SU-DHL-6 (cell line): ENCODE measurements at regions not wholly inside any gene's neighbourhood (a gene's known extent, or its start where the extent isn't known, plus 50 kb on each side); places are given as distances from the start of the nearest gene placed in this dataset.

Source experiments
- H2AFZ ChIP-seq: fragments of 200-600 bp; sonication (generic); 2 replicates; pipeline ENCODE4 v1.6.1; 2014; ENCODE audit warnings: low read depth, mild to moderate bottlenecking, moderate library complexity, mixed read lengths, antibody characterized with exemption, low read length; ENCODE audit not compliant: severe bottlenecking
- H3F3A ChIP-seq: fragments of 200-600 bp; shearing (Covaris generic); 2 replicates; pipeline ENCODE4 v1.6.0; 2016; ENCODE audit warnings: antibody characterized with exemption, mild to moderate bottlenecking; ENCODE audit not compliant: insufficient read depth
- H3K27ac ChIP-seq: fragments of 200-600 bp; sonication (generic); 2 replicates; pipeline ENCODE4 v1.5.1; 2016; ENCODE audit warnings: low read depth, mild to moderate bottlenecking, low read length, moderate library complexity, mixed read lengths
- H3K27me3 ChIP-seq: fragments of 200-600 bp; sonication (generic), shearing (Covaris generic); 2 replicates; pipeline ENCODE4 v1.6.0; 2014; ENCODE audit warnings: mild to moderate bottlenecking, low read length
- H3K36me3 ChIP-seq: fragments of 200-600 bp; sonication (generic); 2 replicates; pipeline ENCODE4 v1.6.1; 2014; ENCODE audit warnings: mild to moderate bottlenecking, low read length, mixed read lengths
- H3K4me2 ChIP-seq: fragments of 300-600, 200-600 bp; shearing (Covaris generic), sonication (generic); 2 replicates; pipeline ENCODE4 v1.6.0; 2014; ENCODE audit warnings: low read length, low read depth, mild to moderate bottlenecking; ENCODE audit not compliant: poor library complexity, severe bottlenecking
- H3K4me3 ChIP-seq: fragments of 200-600 bp; sonication (generic); 2 replicates; pipeline ENCODE4 v1.5.1; 2014; ENCODE audit warnings: antibody characterized with exemption, low read length, mild to moderate bottlenecking, mixed read lengths; ENCODE audit not compliant: insufficient read depth, poor library complexity, severe bottlenecking
- H3K79me2 ChIP-seq: fragments of 200-600 bp; sonication (generic); 2 replicates; pipeline ENCODE4 v1.6.1; 2014; ENCODE audit warnings: mild to moderate bottlenecking, low read length, moderate library complexity; ENCODE audit not compliant: insufficient read depth
- H3K9ac ChIP-seq: fragments of 200-600 bp; sonication (generic); 2 replicates; pipeline ENCODE4 v1.7.0; 2014; ENCODE audit warnings: mild to moderate bottlenecking, low read length
- H3K9me2 ChIP-seq: fragments of 200-600 bp; sonication (generic); replicated peaks from 2 replicates; pipeline ENCODE4 v1.6.1; 2014; ENCODE audit warnings: low read length; ENCODE audit not compliant: insufficient read depth
- H3K9me3 ChIP-seq: fragments of 200-600 bp; sonication (generic); 2 replicates; pipeline ENCODE4 v1.6.1; 2014; ENCODE audit warnings: low read length, mixed read lengths; ENCODE audit not compliant: insufficient read depth
- H4K20me1 ChIP-seq: fragments of 200-600 bp; sonication (generic); 2 replicates; pipeline ENCODE4 v1.6.1; 2014; ENCODE audit warnings: low read depth, mild to moderate bottlenecking, antibody characterized with exemption, low read length, moderate library complexity, mixed read lengths
- EZH2phosphoT487 ChIP-seq: fragments of 200-600 bp; sonication (generic), shearing (Covaris generic); conservative IDR thresholded peaks from 2 replicates; pipeline ENCODE4 v1.6.1; 2018; ENCODE audit warnings: mild to moderate bottlenecking, antibody characterized with exemption, low read length, moderate library complexity, mixed read lengths
- TF ChIP-seq, protein P1 (sequence below): fragments of 200-600 bp; sonication (generic); IDR thresholded peaks from one replicate; pipeline ENCODE4 v1.5.1; 2017; ENCODE audit warnings: antibody characterized with exemption, mild to moderate bottlenecking, low read length, moderate library complexity; ENCODE audit not compliant: insufficient read depth, poor library complexity, severe bottlenecking

GRCh38 chrX:125497667-125498066 is 178.0 kb downstream of the TEX13C start:
- no peaks in the 10 kb centered on the region for H3K79me2 ChIP-seq
- H3K9me3 ChIP-seq: no peaks in the 10 kb centered on the region
- H4K20me1 ChIP-seq: no peaks in the 10 kb centered on the region
- no peaks in the 10 kb centered on the region for H3K27me3 ChIP-seq
- H2AFZ ChIP-seq: no peak overlapping the region
- no peaks in the 10 kb centered on the region for H3K9me2 ChIP-seq
- H3K9ac ChIP-seq: no peak overlapping the region
- no peak overlapping the region for H3K4me2 ChIP-seq
- no peak for TF ChIP-seq EZH2phosphoT487
- TF ChIP-seq, protein P1, sequence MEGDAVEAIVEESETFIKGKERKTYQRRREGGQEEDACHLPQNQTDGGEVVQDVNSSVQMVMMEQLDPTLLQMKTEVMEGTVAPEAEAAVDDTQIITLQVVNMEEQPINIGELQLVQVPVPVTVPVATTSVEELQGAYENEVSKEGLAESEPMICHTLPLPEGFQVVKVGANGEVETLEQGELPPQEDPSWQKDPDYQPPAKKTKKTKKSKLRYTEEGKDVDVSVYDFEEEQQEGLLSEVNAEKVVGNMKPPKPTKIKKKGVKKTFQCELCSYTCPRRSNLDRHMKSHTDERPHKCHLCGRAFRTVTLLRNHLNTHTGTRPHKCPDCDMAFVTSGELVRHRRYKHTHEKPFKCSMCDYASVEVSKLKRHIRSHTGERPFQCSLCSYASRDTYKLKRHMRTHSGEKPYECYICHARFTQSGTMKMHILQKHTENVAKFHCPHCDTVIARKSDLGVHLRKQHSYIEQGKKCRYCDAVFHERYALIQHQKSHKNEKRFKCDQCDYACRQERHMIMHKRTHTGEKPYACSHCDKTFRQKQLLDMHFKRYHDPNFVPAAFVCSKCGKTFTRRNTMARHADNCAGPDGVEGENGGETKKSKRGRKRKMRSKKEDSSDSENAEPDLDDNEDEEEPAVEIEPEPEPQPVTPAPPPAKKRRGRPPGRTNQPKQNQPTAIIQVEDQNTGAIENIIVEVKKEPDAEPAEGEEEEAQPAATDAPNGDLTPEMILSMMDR: no peak
- no peak overlapping the region for H3K4me3 ChIP-seq
- no peak overlapping the region for H3K27ac ChIP-seq
- H3F3A ChIP-seq: no peaks in the 10 kb centered on the region
- H3K36me3 ChIP-seq: no peaks in the 10 kb centered on the region

- TF ChIP-seq, protein P1: no peak
- no peak for TF ChIP-seq EZH2phosphoT487
These were observed 184.1 kb downstream of the TEX13C start for GRCh38 chrX:125503769-125504168.

GRCh38 chrX:125505207-125505606 is 185.5 kb downstream of the TEX13C start:
- Histone ChIP-seq H3K79me2 (no peaks in the 10 kb centered on the region), H3K36me3 (no peaks in the 10 kb centered on the region), H3K9me3 (no peaks in the 10 kb centered on the region), H3K4me3 (no peak overlapping the region), H3K9me2 (no peaks in the 10 kb centered on the region), H3K27me3 (no peaks in the 10 kb centered on the region), H4K20me1 (no peaks in the 10 kb centered on the region), H3K27ac (no peak overlapping the region), H3F3A (no peaks in the 10 kb centered on the region), H3K4me2 (no peak overlapping the region), H3K9ac (no peak overlapping the region), H2AFZ (no peak overlapping the region)
- no peak for TF ChIP-seq EZH2phosphoT487
- TF ChIP-seq, protein P1: no peak

More at GRCh38 chrX:125503769-125504168, 184.1 kb downstream of the TEX13C start:
- no peak overlapping the region for H2AFZ ChIP-seq
- no peak overlapping the region for H3K4me2 ChIP-seq
- no peaks in the 10 kb centered on the region for H4K20me1 ChIP-seq
- no peaks in the 10 kb centered on the region for H3K9me3 ChIP-seq
- H3F3A ChIP-seq: no peaks in the 10 kb centered on the region
- H3K4me3 ChIP-seq: no peak overlapping the region
- H3K9me2 ChIP-seq: no peaks in the 10 kb centered on the region
- no peaks in the 10 kb centered on the region for H3K27me3 ChIP-seq
- no peak overlapping the region for H3K9ac ChIP-seq
- no peak overlapping the region for H3K27ac ChIP-seq
- no peaks in the 10 kb centered on the region for H3K79me2 ChIP-seq
- no peaks in the 10 kb centered on the region for H3K36me3 ChIP-seq
